ENCODE measurements at regions not wholly inside any gene's neighbourhood (a gene's known extent, or its start where the extent isn't known, plus 50 kb on each side); places are given as distances from the start of the nearest gene placed in this dataset.

DNA sequence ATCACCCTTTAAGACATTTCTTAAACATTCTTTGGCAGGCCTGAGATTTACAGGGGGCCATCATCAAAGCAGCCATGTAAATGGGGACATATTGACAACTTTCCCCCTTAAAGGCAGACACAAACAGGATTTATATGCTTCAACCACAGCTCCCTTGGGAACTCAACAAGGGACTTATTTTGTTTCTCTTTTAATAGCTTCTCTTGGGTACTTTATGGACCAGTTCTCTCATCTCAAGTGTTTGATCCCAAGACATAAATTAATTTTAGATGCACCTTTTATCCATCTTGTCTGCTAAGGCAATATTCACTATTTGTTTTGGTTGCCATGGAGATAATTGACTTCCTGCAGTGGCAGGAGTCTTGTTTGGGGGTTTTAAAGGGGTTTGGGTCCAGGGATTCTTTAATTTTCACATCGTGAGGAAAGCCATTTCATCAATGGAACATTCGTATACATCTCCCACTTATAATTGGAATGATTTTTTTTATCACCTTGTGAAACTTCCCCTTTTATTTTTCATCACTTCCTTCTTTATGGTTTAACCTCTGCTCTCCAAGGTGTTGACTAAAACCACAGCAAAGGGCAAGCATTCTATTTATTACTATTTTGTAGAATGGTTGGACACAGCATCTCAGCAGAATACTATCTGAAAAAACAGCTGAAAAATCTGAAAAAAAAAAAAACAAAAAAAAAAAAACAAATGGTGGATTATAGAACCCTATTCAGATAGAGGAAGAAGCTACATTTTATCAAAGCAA lies 726.0 kb downstream of the DIAPH3 start:
- TF ChIP-seq REST (IDR thresholded peaks at IDR 0.05) (peak; percentile 82), HNF4A (conservative IDR thresholded peaks at IDR 0.05) (no peak), GABPA (IDR thresholded peaks at IDR 0.05 in 1 of 2, conservative IDR thresholded peaks at IDR 0.05 in 1 of 2) (no peak), HNF4G (IDR thresholded peaks at IDR 0.05) (no peak)
- H3K4me1 ChIP-seq (ENCODE audit: control insufficient read depth in 4 of 4, insufficient read depth in 4 of 4, low read length in 3 of 4) = no peaks in the 10 kb centered on the region
- H3K36me3 ChIP-seq (ENCODE audit: control insufficient read depth in 4 of 4, insufficient read depth in 3 of 4, low read depth in 1 of 4, low read length in 3 of 4) = no peaks in the 10 kb centered on the region
- no peak overlapping the region for H3K4me3 ChIP-seq (ENCODE audit: low read depth in 1 of 3, low read length in 3 of 3)
- H3K27ac ChIP-seq (ENCODE audit: low read depth in 1 of 2, low read length in 2 of 2) = no peak overlapping the region
- no peak overlapping the region for H3K9ac ChIP-seq (ENCODE audit: low read depth in 1 of 2, low read length in 2 of 2)
- H3K9me3 ChIP-seq (ENCODE audit: control insufficient read depth in 4 of 4, low read length in 3 of 4) = peaks cover 0 to 7% (median 0%) of the 10 kb centered on the region in 4 donors
- no peak for DNase-seq (ENCODE audit: low spot score)
- peaks cover 0 to 3% (median 0%) of the 10 kb centered on the region in 4 donors for H3K27me3 ChIP-seq (ENCODE audit: control insufficient read depth in 4 of 4, insufficient read depth in 4 of 4, low read length in 3 of 4)
- WGBS = 55% methylated on average over 2 of the region's 2 CpGs

DNA sequence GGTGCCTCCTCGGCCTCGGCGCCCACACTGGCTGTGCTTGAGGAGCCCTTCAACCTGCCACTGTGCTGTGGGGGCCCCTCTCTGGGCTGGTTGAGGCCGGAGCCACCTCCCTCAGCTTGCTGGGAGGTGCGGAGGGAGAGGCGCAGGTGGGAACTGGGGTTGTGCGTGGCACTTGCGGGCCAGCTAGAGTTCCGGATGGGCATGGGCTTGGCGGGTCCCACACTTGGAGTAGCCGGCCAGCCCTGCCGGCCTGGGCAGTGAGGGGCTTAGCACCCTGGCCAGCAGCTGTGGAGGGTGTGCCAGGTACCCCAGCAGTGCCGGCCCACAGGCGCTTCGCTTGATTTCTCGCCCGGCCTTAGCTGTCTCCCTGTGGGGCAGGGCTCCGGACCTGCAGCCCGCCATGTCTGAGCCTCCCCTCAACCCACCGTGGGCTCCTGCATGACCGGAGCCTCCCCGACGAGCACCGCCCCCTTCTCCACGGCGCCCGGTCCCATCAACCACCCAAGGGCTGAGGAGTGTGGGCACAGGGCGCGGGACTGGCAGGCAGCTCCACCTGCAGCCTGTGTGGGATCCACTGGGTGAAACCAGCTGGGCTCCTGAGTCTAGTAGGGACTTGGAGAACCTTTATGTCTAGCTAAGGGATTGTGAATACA lies 723.8 kb downstream of the DIAPH3 start:
- Histone ChIP-seq H3K27me3 (ENCODE audit: control insufficient read depth in 4 of 4, insufficient read depth in 4 of 4, low read length in 3 of 4) (peaks cover 0 to 6% (median 0%) of the 10 kb centered on the region in 4 donors), H3K4me1 (ENCODE audit: control insufficient read depth in 4 of 4, insufficient read depth in 4 of 4, low read length in 3 of 4) (no peaks in the 10 kb centered on the region), H3K36me3 (ENCODE audit: control insufficient read depth in 4 of 4, insufficient read depth in 3 of 4, low read depth in 1 of 4, low read length in 3 of 4) (no peaks in the 10 kb centered on the region), H3K9me3 (ENCODE audit: control insufficient read depth in 4 of 4, low read length in 3 of 4) (peaks cover 0 to 3% (median 0%) of the 10 kb centered on the region in 4 donors), H3K27ac (ENCODE audit: low read depth in 1 of 2, low read length in 2 of 2) (no peak overlapping the region), H3K4me3 (ENCODE audit: low read depth in 1 of 3, low read length in 3 of 3) (no peak overlapping the region), H3K9ac (ENCODE audit: low read depth in 1 of 2, low read length in 2 of 2) (no peak overlapping the region)
- no peak for DNase-seq (ENCODE audit: low spot score)
- TF ChIP-seq TAF1 (conservative IDR thresholded peaks at IDR 0.05) (no peak), RXRA (IDR thresholded peaks at IDR 0.05) (no peak), ZBTB33 (IDR thresholded peaks at IDR 0.05) (no peak), SP1 (IDR thresholded peaks at IDR 0.05) (no peak), HNF4A (conservative IDR thresholded peaks at IDR 0.05) (no peak), GABPA (IDR thresholded peaks at IDR 0.05 in 1 of 2, conservative IDR thresholded peaks at IDR 0.05 in 1 of 2) (no peak), NR2F2 (IDR thresholded peaks at IDR 0.05) (no peak), CTCF (IDR thresholded peaks at IDR 0.05; ENCODE audit: low read depth, low read length, missing input control) (no peak), EGR1 (IDR thresholded peaks at IDR 0.05; ENCODE audit: low read depth in 2 of 2) (no peak), REST (IDR thresholded peaks at IDR 0.05) (no peak), RAD21 (IDR thresholded peaks at IDR 0.05) (no peak), FOXA2 (IDR thresholded peaks at IDR 0.05) (no peak), FOXA1 (IDR thresholded peaks at IDR 0.05) (no peak), MAX (IDR thresholded peaks at IDR 0.05) (no peak), JUND (IDR thresholded peaks at IDR 0.05) (no peak)
- TF ChIP-seq, protein P1, sequence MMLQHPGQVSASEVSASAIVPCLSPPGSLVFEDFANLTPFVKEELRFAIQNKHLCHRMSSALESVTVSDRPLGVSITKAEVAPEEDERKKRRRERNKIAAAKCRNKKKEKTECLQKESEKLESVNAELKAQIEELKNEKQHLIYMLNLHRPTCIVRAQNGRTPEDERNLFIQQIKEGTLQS (IDR thresholded peaks at IDR 0.05) = no peak
- 90% methylated on average over 29 of the region's 29 CpGs for WGBS
